Stimulated activated CD4-positive, alpha-beta T cell treated with anti-CD3 and anti-CD28 coated beads, TNF-alpha, amount 100 ng/mL, for 48 hours (primary cell): ENCODE measurements at regions not wholly inside any gene's neighbourhood (a gene's known extent, or its start where the extent isn't known, plus 50 kb on each side); places are given as distances from the start of the nearest gene placed in this dataset.

Source experiments
- DNase-seq, 3 donors: peaks; one replicate each; pipeline ENCODE4 v3.0.0-alpha.2; 2020; ENCODE audit warnings: low read depth in 3 of 3

GRCh38 chr6:47151232-47151898 is 109.2 kb upstream of the ADGRF1 start:
- DNase-seq, result no peak

GRCh38 chr6:47149554-47149953 is 107.4 kb upstream of the ADGRF1 start:
- DNase-seq, result no peak

DNA sequence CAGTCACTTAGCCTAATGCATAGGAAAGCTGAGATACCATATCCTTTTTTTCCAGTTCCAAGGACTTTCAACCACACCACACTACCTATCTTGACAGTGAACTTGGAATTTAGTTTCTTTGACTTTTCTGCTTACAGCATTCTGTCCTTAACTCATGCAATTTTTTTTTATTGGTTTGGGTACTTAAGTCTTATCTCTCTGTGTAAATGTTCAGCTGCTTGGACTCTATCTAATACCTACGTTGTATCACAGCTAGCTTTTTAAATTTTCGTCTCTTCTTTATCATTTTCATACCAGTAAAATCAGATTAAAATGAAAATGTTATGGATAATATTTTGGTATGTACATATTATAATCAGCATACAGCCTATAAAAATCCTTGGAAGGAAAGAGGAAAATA is 106.9 kb upstream of the ADGRF1 start:
- DNase-seq, result no peak

GRCh38 chr6:47147836-47148344 is 105.8 kb upstream of the ADGRF1 start:
- DNase-seq, result no peak

- DNase-seq, result no peak
These were observed 105.1 kb upstream of the ADGRF1 start for GRCh38 chr6:47147175-47147727.

GRCh38 chr6:47146431-47147174 is 104.5 kb upstream of the ADGRF1 start:
- no peak for DNase-seq

DNA sequence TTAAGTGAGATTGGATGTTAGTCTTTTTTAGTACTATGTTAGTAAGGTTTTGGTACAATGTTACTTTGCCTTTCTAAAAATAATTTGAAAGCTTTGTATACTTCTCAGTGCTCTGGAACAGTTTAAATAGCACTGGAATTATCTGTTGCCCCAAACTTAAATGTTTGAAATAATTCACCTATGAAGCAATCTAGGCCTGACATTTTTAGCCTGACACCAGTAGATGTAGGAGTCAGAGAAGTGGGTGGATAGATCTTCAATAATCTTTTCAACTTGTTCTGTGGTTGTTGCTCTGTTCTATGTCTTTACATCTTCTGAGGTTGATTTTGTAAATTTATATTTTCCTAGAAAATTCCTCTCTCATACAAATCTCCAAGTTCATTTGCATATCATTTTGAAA is 103.1 kb upstream of the ADGRF1 start:
- DNase-seq, result no peak

GRCh38 chr6:47144306-47144705 is 102.2 kb upstream of the ADGRF1 start:
- no peak for DNase-seq

- DNase-seq, result no peak
These were observed 99.8 kb upstream of the ADGRF1 start for GRCh38 chr6:47141963-47142362.

DNA sequence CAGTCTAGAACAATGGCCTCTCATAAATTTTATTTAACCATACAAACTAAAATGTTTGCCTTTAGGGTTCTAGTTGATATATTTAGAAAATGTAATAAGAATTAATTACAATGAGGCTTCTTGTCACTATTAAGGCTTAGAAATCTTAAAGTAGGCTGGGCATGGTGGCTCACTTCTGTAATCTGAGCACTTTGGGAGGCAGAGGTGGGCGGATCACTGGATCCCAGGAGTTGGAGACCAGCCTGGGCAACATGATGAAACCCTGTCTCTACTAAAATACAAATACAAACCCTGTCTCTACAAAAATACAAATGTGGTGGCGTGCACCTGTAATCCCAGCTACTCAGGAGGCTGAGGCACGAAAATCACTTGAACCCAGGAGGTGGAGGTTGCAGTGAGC is 99.0 kb upstream of the ADGRF1 start:
- no peak for DNase-seq

GRCh38 chr6:47138046-47138445 is 95.9 kb upstream of the ADGRF1 start:
- no peak for DNase-seq

- no peak for DNase-seq
These were observed 94.9 kb upstream of the ADGRF1 start for GRCh38 chr6:47137073-47137472.

DNA sequence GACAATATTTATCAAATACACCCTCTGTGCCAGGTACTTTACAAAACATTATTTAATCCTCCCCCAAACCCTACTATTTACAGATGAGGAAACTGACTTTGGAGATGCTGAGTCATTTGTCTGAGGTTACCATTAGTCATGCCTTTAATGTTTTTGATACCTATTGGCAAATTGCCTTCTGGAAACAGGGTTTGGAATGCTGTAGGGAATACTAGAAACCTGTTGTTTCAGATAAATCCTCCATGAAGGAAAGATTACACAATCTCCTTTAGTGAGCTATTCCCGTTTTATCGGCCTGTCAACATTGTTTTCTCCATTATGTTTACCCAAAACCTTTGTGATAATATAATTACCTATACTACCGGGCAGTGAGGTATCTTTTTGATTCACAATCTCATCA is 93.6 kb upstream of the ADGRF1 start:
- DNase-seq, result no peak

DNA sequence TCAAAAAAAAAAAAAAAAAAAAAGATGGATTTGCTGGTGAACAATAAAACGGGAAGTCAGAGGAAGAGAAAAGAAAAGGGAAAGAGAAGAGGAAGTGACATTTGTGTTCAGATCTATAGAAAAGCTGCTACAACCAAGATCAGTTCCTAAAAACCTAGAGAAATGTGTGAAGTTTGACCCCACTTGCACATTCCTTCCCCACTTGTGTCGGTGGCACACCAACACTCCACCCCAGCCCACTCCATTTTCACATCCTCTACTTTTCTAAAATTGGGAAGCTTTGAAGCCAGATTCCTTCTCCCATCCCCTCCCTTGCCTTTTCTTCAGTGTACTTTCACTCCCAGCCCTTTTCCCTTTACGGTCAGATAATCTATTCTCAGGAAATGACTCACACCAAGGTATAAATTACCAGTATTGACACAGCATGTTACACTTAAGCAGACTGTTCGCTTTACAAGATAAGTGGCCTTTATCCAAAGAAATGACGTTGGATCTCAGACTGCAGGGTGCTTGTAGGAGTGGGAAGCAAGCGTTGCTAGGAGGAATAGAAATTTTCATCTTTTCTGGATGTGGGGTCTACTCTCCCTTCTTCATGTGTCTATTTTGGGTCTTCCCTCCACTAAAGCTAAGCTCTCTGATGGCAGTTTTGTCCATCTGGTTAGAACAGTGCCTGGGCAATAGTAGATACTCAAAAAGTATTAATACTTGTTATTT is 92.5 kb upstream of the ADGRF1 start:
- no peak for DNase-seq

GRCh38 chr6:47133230-47134000 is 91.3 kb upstream of the ADGRF1 start:
- no peak for DNase-seq

DNA sequence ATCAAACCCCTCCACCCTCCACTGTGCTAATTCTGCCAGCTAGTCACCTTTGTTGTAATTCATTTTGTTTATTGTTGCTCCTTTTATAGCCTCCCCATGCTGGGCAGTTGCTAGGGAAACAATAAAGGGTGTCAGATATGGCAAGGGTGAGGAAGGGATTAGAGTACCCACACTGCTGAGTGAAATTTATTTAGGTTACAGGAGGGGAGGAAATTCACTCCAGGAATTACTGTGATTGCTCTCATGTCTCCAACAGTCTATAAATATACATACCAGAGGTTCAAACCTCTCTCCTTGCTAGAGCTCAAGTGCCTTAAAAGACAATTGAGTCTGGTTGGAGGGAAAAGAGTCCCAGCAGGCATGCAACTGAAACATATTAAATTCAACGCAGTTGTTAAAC is 90.6 kb upstream of the ADGRF1 start:
- no peak for DNase-seq

DNA sequence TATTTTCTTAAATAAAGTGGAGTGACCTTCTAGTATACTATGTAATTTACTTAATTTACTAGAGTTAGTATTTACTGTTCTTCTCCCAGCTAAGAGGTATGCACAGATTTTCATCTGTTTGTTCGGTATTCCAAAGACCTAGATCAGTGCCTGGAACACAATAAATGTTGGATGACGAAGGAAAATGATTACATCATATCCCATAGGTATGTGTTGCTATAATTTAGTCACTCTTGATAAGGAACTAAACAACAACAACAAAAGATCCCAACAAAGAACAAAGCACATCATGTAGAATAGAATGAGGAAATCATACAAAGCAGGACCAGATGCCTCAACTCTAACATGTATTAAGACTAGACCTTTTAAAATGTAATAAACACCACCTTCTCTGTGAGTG is 89.6 kb upstream of the ADGRF1 start:
- DNase-seq, result no peak

DNA sequence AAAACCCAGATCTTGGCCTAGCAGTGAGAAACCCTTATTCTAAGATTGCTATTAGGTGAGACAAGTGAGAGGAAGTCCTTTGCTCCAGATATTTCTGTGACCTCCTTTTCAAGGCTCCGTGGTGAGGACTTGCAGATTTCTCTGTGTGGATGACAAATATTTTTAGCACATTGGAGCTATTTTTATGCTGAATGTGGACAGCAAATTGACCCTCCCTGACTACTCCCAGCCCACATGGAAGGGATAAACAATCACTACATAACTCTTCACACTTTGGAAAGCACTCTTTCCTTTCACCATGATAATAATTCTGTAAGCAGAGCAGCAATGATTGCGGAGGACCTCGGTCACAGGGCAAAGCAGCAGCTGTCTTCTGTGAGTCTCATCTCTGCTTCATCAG is 88.0 kb upstream of the ADGRF1 start:
- DNase-seq, result no peak

DNA sequence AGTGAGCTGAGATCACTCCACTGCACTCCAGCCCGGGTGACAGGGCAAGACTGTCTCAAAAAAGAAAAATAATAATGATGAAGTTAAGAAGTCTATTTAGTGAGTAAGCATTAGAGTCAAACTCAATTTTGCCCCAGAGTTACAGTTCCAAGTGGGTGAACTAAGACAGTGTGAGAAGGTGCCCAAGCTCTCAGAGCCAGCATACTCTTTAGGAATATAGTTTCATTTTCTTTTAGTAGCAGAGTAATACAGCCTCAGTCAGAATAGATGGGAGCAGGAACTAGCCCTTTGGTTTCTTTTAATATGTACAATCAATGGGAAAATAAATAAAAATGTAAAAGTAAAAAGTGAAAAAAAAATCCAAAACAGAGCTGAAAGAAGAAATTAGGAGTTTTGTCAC is 87.0 kb upstream of the ADGRF1 start:
- DNase-seq, result no peak

DNA sequence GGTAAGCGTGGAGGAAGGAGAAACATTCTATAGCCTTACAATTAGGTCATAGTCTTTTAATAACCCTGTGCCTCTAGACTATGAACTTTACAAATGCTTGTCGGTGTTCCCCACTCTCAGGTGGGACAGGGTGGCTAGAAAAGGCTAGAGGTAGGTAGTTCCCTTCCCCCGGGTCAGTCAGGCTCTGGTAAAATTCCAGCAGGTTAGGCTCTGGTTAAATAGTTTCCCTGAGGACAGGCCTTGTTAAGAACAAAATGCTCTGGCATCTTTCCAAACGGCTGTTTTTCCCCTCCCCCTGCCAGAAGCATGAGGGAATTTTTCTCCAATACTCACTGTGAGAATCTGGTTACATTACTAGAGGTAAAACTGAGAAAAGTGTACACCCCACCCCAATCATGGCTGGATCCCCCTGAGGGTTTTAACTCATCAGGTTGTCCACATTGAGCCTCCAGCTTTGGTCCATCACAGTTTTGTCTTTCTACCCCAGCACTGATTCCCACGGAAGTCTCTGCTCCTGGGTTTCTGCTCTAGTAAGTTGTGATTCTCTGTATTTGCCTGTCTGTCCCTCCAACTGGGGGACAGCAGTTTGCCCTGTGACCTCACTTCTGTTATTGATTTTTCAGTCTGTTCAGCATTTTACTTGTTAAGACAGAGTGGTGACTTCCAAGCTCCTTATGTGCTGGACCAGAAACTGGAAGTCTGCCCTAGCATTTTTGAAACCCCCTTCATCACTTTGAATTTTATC is 84.7 kb upstream of the ADGRF1 start:
- no peak for DNase-seq

DNA sequence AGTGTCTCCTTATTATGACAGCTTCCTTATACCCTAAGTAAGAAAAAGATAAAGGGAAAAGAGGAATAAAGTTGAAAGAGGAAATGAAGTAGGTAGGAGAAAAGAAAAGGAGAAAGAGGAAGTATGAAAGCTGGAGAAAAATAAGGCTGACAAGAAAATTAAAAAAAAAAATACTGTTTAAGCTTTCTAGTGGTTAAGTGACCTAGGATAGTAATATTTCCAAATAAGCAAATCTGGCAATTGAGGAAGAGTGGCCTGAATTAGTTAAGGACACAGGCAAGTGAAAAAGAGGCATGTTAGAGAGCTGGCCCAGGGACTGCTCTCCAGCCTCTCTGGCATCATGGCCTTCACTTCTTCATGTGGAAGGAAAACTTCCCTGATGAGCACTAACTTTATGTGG is 76.5 kb upstream of the ADGRF1 start:
- DNase-seq, result no peak
